KMS-11 (cell line): ENCODE measurements at regions not wholly inside any gene's neighbourhood (a gene's known extent, or its start where the extent isn't known, plus 50 kb on each side); places are given as distances from the start of the nearest gene placed in this dataset.

Experiments used
- H2AFZ ChIP-seq: fragments of 200-600 bp; sonication (generic); 2 replicates; pipeline ENCODE4 v1.6.1; 2016; ENCODE audit warnings: antibody characterized with exemption, mixed run types, low read depth
- H3K27ac ChIP-seq: fragments of 200-600 bp; sonication (generic); 2 replicates; pipeline ENCODE4 v1.6.1; 2016; ENCODE audit warnings: mild to moderate bottlenecking, mixed run types
- H3K27me3 ChIP-seq: fragments of 200-600 bp; sonication (generic); 2 replicates; pipeline ENCODE4 v1.6.1; 2017; ENCODE audit warnings: mild to moderate bottlenecking, low read depth, mixed run types, moderate library complexity; ENCODE audit not compliant: insufficient read depth
- H3K36me3 ChIP-seq: fragments of 200-600 bp; sonication (generic); 2 replicates; pipeline ENCODE4 v1.6.1; 2017; ENCODE audit warnings: mild to moderate bottlenecking, mixed run types; ENCODE audit not compliant: insufficient read depth
- H3K4me1 ChIP-seq: fragments of 200-600 bp; sonication (generic); 2 replicates; pipeline ENCODE4 v1.6.1; 2016; ENCODE audit warnings: mild to moderate bottlenecking, low read depth, mixed run types; ENCODE audit not compliant: poor library complexity, severe bottlenecking
- H3K4me2 ChIP-seq: fragments of 200-600 bp; sonication (generic); 2 replicates; pipeline ENCODE4 v1.7.0; 2016; ENCODE audit warnings: mild to moderate bottlenecking, mixed run types
- H3K4me3 ChIP-seq: fragments of 200-600 bp; sonication (generic); IDR thresholded peaks from 2 replicates; pipeline ENCODE4 v1.6.1; 2017; ENCODE audit warnings: low read depth, low read length, mixed read lengths; ENCODE audit not compliant: insufficient read depth
- H3K79me2 ChIP-seq: fragments of 200-600 bp; sonication (generic); 2 replicates; pipeline ENCODE4 v1.6.1; 2016; ENCODE audit warnings: low read depth, mixed run types; ENCODE audit not compliant: insufficient read depth
- H3K9ac ChIP-seq: fragments of 200-600 bp; sonication (generic); 2 replicates; pipeline ENCODE4 v1.6.1; 2016; ENCODE audit warnings: mild to moderate bottlenecking, mixed run types
- H4K20me1 ChIP-seq: fragments of 200-600 bp; sonication (generic); 2 replicates; pipeline ENCODE4 v1.6.1; 2016; ENCODE audit warnings: mild to moderate bottlenecking, mixed run types; ENCODE audit not compliant: insufficient read depth
- TF ChIP-seq, protein P1 (sequence below): fragments of 200-600 bp; sonication (generic); conservative IDR thresholded peaks from 2 replicates; pipeline ENCODE4 v1.6.1; 2017; ENCODE audit warnings: low read depth, mild to moderate bottlenecking, antibody characterized with exemption, low read length, moderate library complexity, mixed read lengths

DNA sequence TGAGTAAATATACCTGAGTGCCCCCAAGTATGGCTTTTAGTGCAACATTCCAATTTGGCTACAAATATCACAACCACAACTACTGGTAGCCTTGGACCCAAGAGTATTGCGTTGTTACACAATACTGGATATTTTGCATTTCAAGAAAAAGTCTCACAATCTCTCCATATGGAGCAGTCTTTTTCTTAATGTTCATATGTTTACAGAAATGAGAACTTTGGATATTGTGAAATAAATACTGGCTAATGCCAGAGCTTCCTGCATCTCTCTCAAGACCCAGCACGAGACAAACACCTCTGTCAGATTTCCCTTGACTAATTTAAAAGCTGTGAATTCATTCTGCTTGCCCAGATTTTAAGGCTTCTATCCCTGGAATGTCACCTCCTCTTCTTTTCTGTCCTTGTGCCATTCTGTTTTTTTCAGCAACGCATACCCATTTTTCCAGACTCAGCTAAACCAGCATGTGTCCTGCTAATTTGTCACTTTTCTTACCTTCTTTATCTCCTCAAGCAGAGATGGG lies 136.2 kb upstream of the BACE2 start:
- Histone ChIP-seq H2AFZ (no peak overlapping the region), H3K79me2 (no peaks in the 10 kb centered on the region), H3K4me3 (no peak overlapping the region), H3K27me3 (no peaks in the 10 kb centered on the region), H3K36me3 (no peaks in the 10 kb centered on the region), H3K9ac (no peak overlapping the region), H3K4me1 (no peaks in the 10 kb centered on the region), H4K20me1 (no peaks in the 10 kb centered on the region), H3K27ac (no peak overlapping the region), H3K4me2 (no peak overlapping the region)
- TF ChIP-seq, protein P1, sequence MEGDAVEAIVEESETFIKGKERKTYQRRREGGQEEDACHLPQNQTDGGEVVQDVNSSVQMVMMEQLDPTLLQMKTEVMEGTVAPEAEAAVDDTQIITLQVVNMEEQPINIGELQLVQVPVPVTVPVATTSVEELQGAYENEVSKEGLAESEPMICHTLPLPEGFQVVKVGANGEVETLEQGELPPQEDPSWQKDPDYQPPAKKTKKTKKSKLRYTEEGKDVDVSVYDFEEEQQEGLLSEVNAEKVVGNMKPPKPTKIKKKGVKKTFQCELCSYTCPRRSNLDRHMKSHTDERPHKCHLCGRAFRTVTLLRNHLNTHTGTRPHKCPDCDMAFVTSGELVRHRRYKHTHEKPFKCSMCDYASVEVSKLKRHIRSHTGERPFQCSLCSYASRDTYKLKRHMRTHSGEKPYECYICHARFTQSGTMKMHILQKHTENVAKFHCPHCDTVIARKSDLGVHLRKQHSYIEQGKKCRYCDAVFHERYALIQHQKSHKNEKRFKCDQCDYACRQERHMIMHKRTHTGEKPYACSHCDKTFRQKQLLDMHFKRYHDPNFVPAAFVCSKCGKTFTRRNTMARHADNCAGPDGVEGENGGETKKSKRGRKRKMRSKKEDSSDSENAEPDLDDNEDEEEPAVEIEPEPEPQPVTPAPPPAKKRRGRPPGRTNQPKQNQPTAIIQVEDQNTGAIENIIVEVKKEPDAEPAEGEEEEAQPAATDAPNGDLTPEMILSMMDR, result no peak

DNA sequence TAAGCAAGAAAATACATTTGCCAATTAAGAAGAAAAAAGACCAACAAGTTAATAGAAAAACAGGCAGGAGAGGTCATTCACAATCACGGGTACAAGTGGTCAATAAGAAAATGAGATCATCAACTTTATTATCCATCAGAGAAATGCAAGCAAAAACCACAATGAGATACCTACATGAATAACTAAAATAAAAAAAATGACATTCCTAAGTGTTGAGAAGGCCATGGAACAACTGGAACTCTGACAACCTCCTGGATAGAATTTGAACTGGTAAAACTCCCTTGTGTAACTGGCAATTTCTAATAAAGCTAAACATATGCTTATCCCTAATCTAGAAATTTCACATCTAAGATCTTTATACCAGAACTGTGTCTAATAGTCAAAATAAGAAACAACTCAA lies 135.4 kb upstream of the BACE2 start:
- H3K4me3 ChIP-seq, result no peak overlapping the region

DNA sequence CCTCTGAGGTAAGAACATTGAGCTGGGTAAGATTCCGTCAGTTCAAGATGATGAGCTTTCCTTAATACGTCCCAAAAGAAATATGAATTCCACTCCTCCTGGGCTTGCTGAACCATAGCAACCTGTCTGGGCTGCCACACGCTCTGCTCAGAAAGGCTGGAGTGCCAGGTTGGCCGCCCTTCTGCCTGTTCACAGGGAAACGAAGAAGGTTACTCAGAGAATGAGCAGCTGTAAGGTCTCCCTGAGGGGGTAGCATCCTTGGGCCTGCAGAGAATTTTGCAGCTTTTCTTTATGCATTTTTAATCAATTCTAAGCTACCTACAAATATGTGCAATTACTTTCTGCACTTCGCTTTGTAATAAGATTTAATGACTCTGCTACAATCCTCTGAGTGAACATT lies 130.7 kb upstream of the BACE2 start:
- TF ChIP-seq, protein P1, result no peak
- Histone ChIP-seq H3K79me2 (no peaks in the 10 kb centered on the region), H2AFZ (no peak overlapping the region), H3K9ac (no peak overlapping the region), H3K4me3 (no peak overlapping the region), H3K4me2 (no peak overlapping the region), H3K36me3 (no peaks in the 10 kb centered on the region), H4K20me1 (no peaks in the 10 kb centered on the region), H3K27me3 (no peaks in the 10 kb centered on the region), H3K27ac (no peak overlapping the region), H3K4me1 (no peaks in the 10 kb centered on the region)

More for the DNA sequence above, 135.4 kb upstream of the BACE2 start:
- H3K4me2 ChIP-seq, result no peak overlapping the region
- TF ChIP-seq, protein P1, result no peak
- H3K36me3 ChIP-seq, result no peaks in the 10 kb centered on the region
- H2AFZ ChIP-seq, result no peak overlapping the region
- no peaks in the 10 kb centered on the region for H4K20me1 ChIP-seq
- no peaks in the 10 kb centered on the region for H3K27me3 ChIP-seq
- H3K9ac ChIP-seq, result no peak overlapping the region
- H3K4me1 ChIP-seq, result no peaks in the 10 kb centered on the region
- no peak overlapping the region for H3K27ac ChIP-seq
- no peaks in the 10 kb centered on the region for H3K79me2 ChIP-seq

DNA sequence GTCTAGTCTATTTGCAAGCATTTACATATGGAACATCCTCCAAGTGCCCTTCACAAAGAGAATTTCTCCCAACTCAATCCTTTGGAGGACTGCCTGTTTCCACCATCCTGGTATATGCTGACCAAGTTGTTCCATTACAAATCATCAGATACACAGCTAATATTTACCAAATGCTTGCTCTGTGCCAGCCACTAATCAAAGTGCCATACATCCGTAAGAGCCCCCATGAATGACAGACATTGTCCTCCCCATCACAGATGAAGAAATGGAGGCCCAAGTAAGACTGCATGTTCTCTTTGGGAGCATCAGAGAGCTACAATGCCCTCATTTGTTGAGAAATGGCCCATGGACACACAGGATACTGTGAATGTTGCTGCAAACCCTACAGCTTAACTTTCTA lies 130.0 kb upstream of the BACE2 start:
- Histone ChIP-seq H4K20me1 (no peaks in the 10 kb centered on the region), H3K27me3 (no peaks in the 10 kb centered on the region), H3K9ac (no peak overlapping the region), H3K79me2 (no peaks in the 10 kb centered on the region), H3K4me2 (no peak overlapping the region), H2AFZ (no peak overlapping the region), H3K4me1 (no peaks in the 10 kb centered on the region), H3K4me3 (no peak overlapping the region), H3K27ac (no peak overlapping the region), H3K36me3 (no peaks in the 10 kb centered on the region)
- TF ChIP-seq, protein P1, result no peak
